Epithelial cell of esophagus (primary cell): ENCODE measurements at regions not wholly inside any gene's neighbourhood (a gene's known extent, or its start where the extent isn't known, plus 50 kb on each side); places are given as distances from the start of the nearest gene placed in this dataset.

Experiments used
- DNase-seq: peaks from one replicate; pipeline ENCODE4 v3.0.0; 2010; ENCODE audit warnings: low read depth
- H3K4me3 ChIP-seq: 2 replicates; pipeline ENCODE4 v1.5.1; 2011; ENCODE audit warnings: mild to moderate bottlenecking, low read length, control low read depth
- CTCF ChIP-seq: IDR thresholded peaks from 2 replicates; pipeline ENCODE4 v1.5.1; 2011; ENCODE audit warnings: low read depth, mild to moderate bottlenecking, low read length, control low read depth, inconsistent platforms; ENCODE audit not compliant: insufficient read depth; ENCODE audit errors: missing control alignments

GRCh38 chr10:123606955-123607354 lies 59.2 kb upstream of the GPR26 start:
- no peak for TF ChIP-seq CTCF
- H3K4me3 ChIP-seq = no peak overlapping the region
- DNase-seq = no peak

DNA sequence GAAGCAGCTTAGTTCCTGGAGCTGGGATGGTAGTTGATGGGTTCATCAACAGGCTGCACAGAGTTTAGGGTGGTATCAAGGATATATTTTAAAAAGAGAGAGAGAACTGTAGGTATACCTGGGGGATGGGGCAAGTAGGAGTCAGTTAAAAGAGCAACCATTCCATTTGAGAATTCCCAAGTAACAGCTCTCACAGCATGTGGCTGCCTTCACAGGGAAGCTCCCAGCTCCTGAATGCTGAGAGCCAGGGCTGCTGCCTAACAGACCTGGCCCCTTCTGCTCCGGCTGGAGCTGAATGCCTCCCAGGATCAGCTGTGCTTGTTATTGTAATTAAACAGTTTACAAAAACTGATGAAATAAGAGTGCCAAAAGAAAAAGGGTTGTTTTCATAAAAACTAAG lies 58.8 kb upstream of the GPR26 start:
- no peak for DNase-seq
- no peak for TF ChIP-seq CTCF
- H3K4me3 ChIP-seq = no peak overlapping the region

DNA sequence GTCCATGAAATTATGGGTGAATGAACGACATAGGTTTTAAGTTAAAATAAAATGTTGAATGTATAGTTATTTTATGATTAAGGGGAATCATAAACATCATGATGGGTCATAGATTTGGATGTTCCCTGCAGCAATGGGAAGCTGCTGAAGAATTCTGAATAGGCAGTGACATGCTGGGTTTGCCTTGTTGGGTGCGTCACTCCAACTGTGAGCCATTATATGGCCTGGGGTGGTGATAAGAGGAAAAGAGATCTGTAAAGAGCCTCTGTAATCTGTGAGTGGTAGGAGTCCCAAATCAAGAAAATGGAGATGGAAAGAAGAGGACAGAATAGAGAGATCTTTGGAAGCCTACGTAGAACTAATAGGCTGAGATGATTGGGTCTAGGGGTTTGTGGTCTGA lies 58.1 kb upstream of the GPR26 start:
- no peak for DNase-seq
- H3K4me3 ChIP-seq = no peak overlapping the region
- no peak for TF ChIP-seq CTCF

DNA sequence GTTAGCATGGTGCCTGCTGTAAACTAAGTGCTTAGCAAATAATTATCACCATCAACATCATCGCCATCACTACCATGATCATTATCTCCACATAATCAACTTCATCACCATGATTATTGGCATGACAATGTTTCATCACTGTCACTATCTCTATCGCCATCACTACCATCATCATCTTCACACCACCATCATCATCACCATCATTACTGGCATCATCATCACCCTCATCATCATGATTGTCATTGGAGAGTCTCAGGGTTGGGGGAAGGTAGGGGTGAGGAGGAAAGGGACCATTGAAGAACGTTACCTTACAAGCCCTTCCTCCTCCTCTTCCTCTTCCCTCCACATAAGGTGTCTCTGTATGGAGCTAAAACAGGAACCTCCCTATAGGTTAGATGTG lies 54.9 kb upstream of the GPR26 start:
- no peak overlapping the region for H3K4me3 ChIP-seq
- no peak for TF ChIP-seq CTCF
- DNase-seq = no peak

DNA sequence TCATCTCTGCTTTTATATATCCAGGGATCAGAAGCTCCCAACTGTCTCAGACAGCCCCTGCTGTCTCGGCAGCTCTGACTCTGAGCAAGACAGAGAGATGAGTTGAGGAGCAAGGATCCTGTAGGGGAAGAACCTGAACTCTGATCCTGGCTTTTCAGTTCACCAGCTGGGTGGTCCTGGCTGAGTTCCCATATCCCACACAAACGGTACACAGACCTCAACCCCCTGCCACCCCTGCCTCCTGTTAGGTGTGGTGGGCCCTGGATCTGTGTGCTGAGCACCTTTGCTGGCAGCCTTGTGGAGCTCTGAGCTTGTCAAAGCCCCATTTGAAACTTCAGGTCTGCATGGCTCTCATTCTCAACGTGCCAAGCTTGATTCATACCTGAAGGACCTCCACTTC lies 54.3 kb upstream of the GPR26 start:
- TF ChIP-seq CTCF = no peak
- DNase-seq = no peak
- no peak overlapping the region for H3K4me3 ChIP-seq

DNA sequence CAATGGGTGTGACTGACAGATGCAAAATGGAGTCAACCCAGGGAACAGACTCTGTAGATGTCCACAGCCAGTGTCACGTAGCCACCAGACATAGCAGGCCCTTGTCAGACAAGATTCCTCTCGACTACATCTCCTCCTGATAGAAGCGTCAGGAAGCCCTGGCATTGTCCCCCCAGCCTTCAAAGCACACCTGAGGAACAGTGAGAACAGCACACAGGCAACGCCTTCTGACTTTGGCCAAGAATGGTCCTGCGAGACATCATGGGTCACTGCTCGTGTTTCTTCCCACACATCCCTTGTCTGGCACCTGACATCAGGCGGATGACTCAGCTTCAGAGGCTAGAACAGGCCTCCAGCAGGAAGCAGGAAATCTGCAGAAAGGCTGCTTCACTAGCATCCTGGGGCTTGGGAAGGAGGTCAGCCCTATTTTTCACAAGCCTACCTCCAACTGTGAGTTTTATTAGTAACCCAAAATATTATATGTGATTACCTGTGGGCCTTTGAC lies 52.8 kb upstream of the GPR26 start:
- DNase-seq = no peak
- H3K4me3 ChIP-seq = no peak overlapping the region
- TF ChIP-seq CTCF = no peak

GRCh38 chr10:123614888-123615287 lies 51.3 kb upstream of the GPR26 start:
- no peak overlapping the region for H3K4me3 ChIP-seq
- DNase-seq = peak; percentile 61
- TF ChIP-seq CTCF = no peak
